Chondrocyte (in vitro differentiated cells): ENCODE measurements at regions not wholly inside any gene's neighbourhood (a gene's known extent, or its start where the extent isn't known, plus 50 kb on each side); places are given as distances from the start of the nearest gene placed in this dataset.

Experiments used
- DNase-seq: peaks from one replicate; pipeline ENCODE4 v3.0.0; 2021; ENCODE audit warnings: mixed read lengths, low spot score
- H3K27ac Mint-ChIP-seq: one replicate; pipeline ENCODE4 v1.8.0; 2021; ENCODE audit warnings: mild to moderate bottlenecking, moderate library complexity, mixed read lengths; ENCODE audit not compliant: unreplicated experiment
- H3K27me3 Mint-ChIP-seq: 2 replicates; pipeline ENCODE4 v1.8.0; 2021; ENCODE audit warnings: low read depth, mixed read lengths
- H3K36me3 Mint-ChIP-seq: 2 replicates; pipeline ENCODE4 v1.8.0; 2021; ENCODE audit warnings: low read depth, mixed read lengths
- H3K4me1 Mint-ChIP-seq: 2 replicates; pipeline ENCODE4 v1.8.0; 2021; ENCODE audit warnings: low read depth, mild to moderate bottlenecking, mixed read lengths
- H3K4me3 Mint-ChIP-seq: one replicate; pipeline ENCODE4 v1.8.0; 2021; ENCODE audit warnings: mild to moderate bottlenecking, moderate library complexity, mixed read lengths; ENCODE audit not compliant: unreplicated experiment
- H3K9me3 Mint-ChIP-seq: 2 replicates; pipeline ENCODE4 v1.8.0; 2021; ENCODE audit warnings: low read depth, mixed read lengths
- CTCF ChIP-seq: fragments of 200-600 bp; sonication (generic); IDR thresholded peaks from 2 replicates; pipeline ENCODE4 v1.5.0; 2021; ENCODE audit warnings: antibody characterized with exemption, mild to moderate bottlenecking, moderate library complexity

DNA sequence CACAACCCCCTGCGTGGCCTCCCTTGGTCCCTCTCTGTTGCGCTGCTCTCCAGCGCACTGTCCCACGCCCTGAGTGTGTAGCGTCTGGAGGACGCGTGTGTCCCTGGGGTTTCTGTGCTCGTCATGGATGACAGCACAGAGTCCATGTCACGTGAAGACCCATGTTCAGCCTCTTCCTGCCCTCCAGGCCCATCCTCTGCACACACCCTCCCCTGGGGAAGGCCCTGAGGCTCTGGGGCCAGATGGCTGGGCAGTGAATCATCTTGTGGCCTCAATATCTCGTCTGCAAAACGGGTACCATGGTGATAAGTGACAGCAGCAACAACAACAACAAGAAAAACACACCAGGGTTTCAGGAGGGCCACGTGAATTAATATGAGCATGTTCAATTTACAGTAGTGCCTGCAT is 71.5 kb upstream of the ARHGEF7 start:
- Mint-ChIP-seq H3K9me3 (no peaks in the 10 kb centered on the region), H3K27me3 (no peaks in the 10 kb centered on the region), H3K36me3 (no peaks in the 10 kb centered on the region), H3K27ac (no peak overlapping the region), H3K4me1 (peaks cover 11% of the 10 kb centered on the region), H3K4me3 (no peak overlapping the region)
- no peak for DNase-seq
- TF ChIP-seq CTCF: no peak

GRCh38 chr13:111042661-111043226 is 72.4 kb upstream of the ARHGEF7 start:
- Mint-ChIP-seq H3K9me3 (no peaks in the 10 kb centered on the region), H3K27me3 (no peaks in the 10 kb centered on the region), H3K4me3 (no peak overlapping the region), H3K27ac (no peak overlapping the region), H3K4me1 (peaks cover 11% of the 10 kb centered on the region), H3K36me3 (no peaks in the 10 kb centered on the region)
- no peak for TF ChIP-seq CTCF
- no peak for DNase-seq

GRCh38 chr13:111040830-111041229 is 74.3 kb upstream of the ARHGEF7 start:
- no peak overlapping the region for H3K4me3 Mint-ChIP-seq
- no peaks in the 10 kb centered on the region for H3K36me3 Mint-ChIP-seq
- DNase-seq: no peak
- peaks cover 4% of the 10 kb centered on the region for H3K4me1 Mint-ChIP-seq
- no peak for TF ChIP-seq CTCF
- no peak overlapping the region for H3K27ac Mint-ChIP-seq
- no peaks in the 10 kb centered on the region for H3K9me3 Mint-ChIP-seq
- peaks cover under 1% of the 10 kb centered on the region for H3K27me3 Mint-ChIP-seq

DNA sequence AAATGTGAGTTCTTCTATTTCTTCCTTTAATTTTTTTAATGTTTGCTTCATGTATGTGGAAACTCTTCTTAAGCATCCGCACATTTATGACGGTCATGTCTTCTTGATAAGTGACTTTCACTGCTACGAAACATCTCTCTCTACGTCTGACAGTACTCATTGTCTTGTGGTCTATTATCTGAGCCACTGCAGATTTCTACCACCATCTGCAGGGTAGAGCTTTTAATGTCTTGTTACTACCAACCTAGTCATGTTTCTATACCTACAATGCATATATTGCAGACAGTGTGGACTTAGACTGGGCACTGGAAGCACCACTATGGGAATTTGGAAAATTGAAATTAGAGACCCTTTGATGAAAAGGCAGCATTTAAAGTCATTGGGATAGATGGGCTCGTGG is 75.4 kb upstream of the ARHGEF7 start:
- H3K4me1 Mint-ChIP-seq: peaks cover 6% of the 10 kb centered on the region
- H3K27ac Mint-ChIP-seq: no peak overlapping the region
- H3K27me3 Mint-ChIP-seq: peaks cover 2% of the 10 kb centered on the region
- H3K36me3 Mint-ChIP-seq: no peaks in the 10 kb centered on the region
- no peak for DNase-seq
- no peak overlapping the region for H3K4me3 Mint-ChIP-seq
- peak; percentile 39 for TF ChIP-seq CTCF
- H3K9me3 Mint-ChIP-seq: no peaks in the 10 kb centered on the region

- Mint-ChIP-seq H3K4me1 (peaks cover 9% of the 10 kb centered on the region), H3K27me3 (peaks cover 2% of the 10 kb centered on the region), H3K9me3 (no peaks in the 10 kb centered on the region), H3K36me3 (no peaks in the 10 kb centered on the region), H3K4me3 (no peak overlapping the region), H3K27ac (no peak overlapping the region)
- TF ChIP-seq CTCF: no peak
- no peak for DNase-seq
Measured at GRCh38 chr13:111038887-111039286, 76.2 kb upstream of the ARHGEF7 start.
